ENCODE measurements at regions not wholly inside any gene's neighbourhood (a gene's known extent, or its start where the extent isn't known, plus 50 kb on each side); places are given as distances from the start of the nearest gene placed in this dataset.

DNA sequence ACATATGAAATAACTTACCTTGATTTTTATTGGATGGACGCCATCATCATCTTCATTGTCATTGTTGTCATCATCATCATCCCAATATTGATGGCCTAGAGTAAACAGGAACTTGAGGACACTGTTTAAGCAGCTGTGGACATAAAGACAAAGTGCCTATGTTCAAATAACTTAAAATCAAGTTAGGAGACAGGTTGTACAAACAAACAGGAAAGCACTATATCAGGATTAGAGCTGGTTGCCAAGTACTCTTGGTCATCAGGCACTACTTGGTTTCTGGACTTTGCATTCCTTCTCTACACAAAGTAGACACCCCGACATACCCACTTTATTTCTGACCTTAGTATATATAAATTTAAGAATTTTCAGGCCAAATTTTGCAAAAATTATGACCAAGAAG, 608.6 kb downstream of the KLHL13 start:
- TF ChIP-seq CTCF (IDR thresholded peaks at IDR 0.05) (no peak), POLR2A (IDR thresholded peaks at IDR 0.05) (no peak)
